ENCODE measurements at regions not wholly inside any gene's neighbourhood (a gene's known extent, or its start where the extent isn't known, plus 50 kb on each side); places are given as distances from the start of the nearest gene placed in this dataset.

DNA sequence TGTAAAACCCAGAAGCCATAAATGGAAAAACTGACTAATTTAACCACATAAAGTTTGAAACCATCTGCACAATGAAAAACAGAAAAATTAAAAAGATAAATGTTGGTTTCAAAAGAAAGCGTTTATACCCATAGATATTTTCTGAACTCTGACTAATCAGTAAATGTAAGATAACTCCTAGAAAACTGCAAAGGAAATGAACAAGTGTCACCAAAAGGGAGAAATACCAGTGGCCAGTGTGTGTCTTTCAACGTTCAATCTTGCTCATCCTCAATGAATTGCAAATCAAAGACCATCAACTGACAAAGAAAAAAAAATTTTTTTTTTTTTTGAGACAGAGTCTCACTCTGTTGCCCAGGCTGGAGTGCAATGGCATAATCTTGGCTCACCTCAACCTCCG, 180.1 kb downstream of the SYK start:
- Histone ChIP-seq H3K4me3 (ENCODE audit: low read length) (no peak overlapping the region), H3K4me2 (ENCODE audit: low read length) (no peak overlapping the region), H3K9me2 (replicated peaks; ENCODE audit: control insufficient read depth, low read length) (no peaks in the 10 kb centered on the region), H3K9me3 (ENCODE audit: control insufficient read depth, insufficient read depth, low read length) (no peaks in the 10 kb centered on the region), H4K20me1 (ENCODE audit: control insufficient read depth, insufficient read depth, low read depth, low read length) (no peaks in the 10 kb centered on the region), H3K4me1 (ENCODE audit: control insufficient read depth, low read length) (no peaks in the 10 kb centered on the region), H3K36me3 (ENCODE audit: control insufficient read depth, low read length) (no peaks in the 10 kb centered on the region), H3K27ac (ENCODE audit: low read depth, low read length) (no peak overlapping the region), H3K79me2 (ENCODE audit: control insufficient read depth, low read length) (no peaks in the 10 kb centered on the region), H3F3A (ENCODE audit: control insufficient read depth, insufficient read depth) (no peaks in the 10 kb centered on the region), H3K27me3 (ENCODE audit: control insufficient read depth, low read length) (peaks cover 6% of the 10 kb centered on the region; the same call in 1 of the 2 replicates)
- TF ChIP-seq EZH2phosphoT487 (IDR thresholded peaks at IDR 0.05; ENCODE audit: borderline replicate concordance, low read length): no peak
- TF ChIP-seq, protein P1, sequence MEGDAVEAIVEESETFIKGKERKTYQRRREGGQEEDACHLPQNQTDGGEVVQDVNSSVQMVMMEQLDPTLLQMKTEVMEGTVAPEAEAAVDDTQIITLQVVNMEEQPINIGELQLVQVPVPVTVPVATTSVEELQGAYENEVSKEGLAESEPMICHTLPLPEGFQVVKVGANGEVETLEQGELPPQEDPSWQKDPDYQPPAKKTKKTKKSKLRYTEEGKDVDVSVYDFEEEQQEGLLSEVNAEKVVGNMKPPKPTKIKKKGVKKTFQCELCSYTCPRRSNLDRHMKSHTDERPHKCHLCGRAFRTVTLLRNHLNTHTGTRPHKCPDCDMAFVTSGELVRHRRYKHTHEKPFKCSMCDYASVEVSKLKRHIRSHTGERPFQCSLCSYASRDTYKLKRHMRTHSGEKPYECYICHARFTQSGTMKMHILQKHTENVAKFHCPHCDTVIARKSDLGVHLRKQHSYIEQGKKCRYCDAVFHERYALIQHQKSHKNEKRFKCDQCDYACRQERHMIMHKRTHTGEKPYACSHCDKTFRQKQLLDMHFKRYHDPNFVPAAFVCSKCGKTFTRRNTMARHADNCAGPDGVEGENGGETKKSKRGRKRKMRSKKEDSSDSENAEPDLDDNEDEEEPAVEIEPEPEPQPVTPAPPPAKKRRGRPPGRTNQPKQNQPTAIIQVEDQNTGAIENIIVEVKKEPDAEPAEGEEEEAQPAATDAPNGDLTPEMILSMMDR (IDR thresholded peaks at IDR 0.05; ENCODE audit: low read depth, low read length, poor library complexity, severe bottlenecking): no peak

DNA sequence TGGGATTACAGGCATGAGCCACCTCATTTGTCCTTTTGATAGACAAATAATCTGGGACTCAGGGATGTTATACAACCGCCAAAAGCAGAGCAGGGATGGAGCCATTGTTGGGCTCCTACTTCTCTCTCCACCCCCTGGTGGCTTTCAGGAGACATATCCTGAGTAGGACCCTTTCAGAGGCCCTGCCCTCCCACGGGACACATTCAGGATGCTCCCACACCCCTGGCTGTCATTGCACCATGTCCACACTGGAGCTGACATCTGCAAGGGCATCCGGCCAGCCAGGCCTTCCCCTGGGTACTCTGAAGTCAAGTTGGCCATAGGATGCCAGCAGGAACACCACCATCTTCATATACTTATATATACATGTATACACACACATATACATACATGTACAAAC, 181.8 kb downstream of the SYK start:
- no peaks in the 10 kb centered on the region for H3K79me2 ChIP-seq (ENCODE audit: control insufficient read depth, low read length)
- no peaks in the 10 kb centered on the region for H3K4me1 ChIP-seq (ENCODE audit: control insufficient read depth, low read length)
- TF ChIP-seq, protein P1 (IDR thresholded peaks at IDR 0.05; ENCODE audit: low read depth, low read length, poor library complexity, severe bottlenecking): no peak
- no peak for TF ChIP-seq EZH2phosphoT487 (IDR thresholded peaks at IDR 0.05; ENCODE audit: borderline replicate concordance, low read length)
- H4K20me1 ChIP-seq (ENCODE audit: control insufficient read depth, insufficient read depth, low read depth, low read length): no peaks in the 10 kb centered on the region
- H3K27me3 ChIP-seq (ENCODE audit: control insufficient read depth, low read length): peaks cover 2% of the 10 kb centered on the region; the same call in 1 of the 2 replicates
- no peaks in the 10 kb centered on the region for H3K36me3 ChIP-seq (ENCODE audit: control insufficient read depth, low read length)
- H3K4me3 ChIP-seq (ENCODE audit: low read length): no peak overlapping the region
- no peaks in the 10 kb centered on the region for H3F3A ChIP-seq (ENCODE audit: control insufficient read depth, insufficient read depth)
- H3K4me2 ChIP-seq (ENCODE audit: low read length): no peak overlapping the region
- H3K9me2 ChIP-seq (replicated peaks; ENCODE audit: control insufficient read depth, low read length): no peaks in the 10 kb centered on the region
- H3K27ac ChIP-seq (ENCODE audit: low read depth, low read length): no peak overlapping the region
- H3K9me3 ChIP-seq (ENCODE audit: control insufficient read depth, insufficient read depth, low read length): no peaks in the 10 kb centered on the region

DNA sequence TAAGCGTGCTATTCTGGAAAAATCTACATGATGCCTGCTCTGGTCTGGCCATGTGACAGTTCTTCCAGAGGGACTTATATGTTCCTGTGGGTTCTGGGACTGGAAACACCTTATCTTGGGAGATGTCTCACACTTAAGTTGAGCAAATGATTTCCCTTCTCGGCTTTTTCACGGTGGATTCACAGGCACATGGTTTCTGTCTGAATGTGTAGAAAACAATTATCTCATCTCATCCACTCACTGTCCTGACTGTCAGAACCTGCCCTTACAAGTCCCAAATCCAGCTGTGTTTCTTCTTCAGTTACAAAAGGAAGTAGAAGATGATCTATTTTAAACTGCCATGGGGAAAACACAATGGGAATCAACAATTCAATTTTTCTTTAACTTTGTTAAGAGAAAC, 184.0 kb downstream of the SYK start:
- Histone ChIP-seq H3K4me3 (ENCODE audit: low read length) (no peak overlapping the region), H4K20me1 (ENCODE audit: control insufficient read depth, insufficient read depth, low read depth, low read length) (no peaks in the 10 kb centered on the region), H3K79me2 (ENCODE audit: control insufficient read depth, low read length) (no peaks in the 10 kb centered on the region), H3K36me3 (ENCODE audit: control insufficient read depth, low read length) (no peaks in the 10 kb centered on the region), H3K4me1 (ENCODE audit: control insufficient read depth, low read length) (no peaks in the 10 kb centered on the region), H3K27ac (ENCODE audit: low read depth, low read length) (no peak overlapping the region), H3F3A (ENCODE audit: control insufficient read depth, insufficient read depth) (no peaks in the 10 kb centered on the region), H3K9me3 (ENCODE audit: control insufficient read depth, insufficient read depth, low read length) (no peaks in the 10 kb centered on the region), H3K27me3 (ENCODE audit: control insufficient read depth, low read length) (peaks cover 7% of the 10 kb centered on the region; the same call in 1 of the 2 replicates), H3K4me2 (ENCODE audit: low read length) (no peak overlapping the region), H3K9me2 (replicated peaks; ENCODE audit: control insufficient read depth, low read length) (no peaks in the 10 kb centered on the region)
- TF ChIP-seq, protein P1 (IDR thresholded peaks at IDR 0.05; ENCODE audit: low read depth, low read length, poor library complexity, severe bottlenecking): no peak
- TF ChIP-seq EZH2phosphoT487 (IDR thresholded peaks at IDR 0.05; ENCODE audit: borderline replicate concordance, low read length): no peak

Data from DOHH2 (cell line).